GM10266 (cell line): ENCODE measurements at regions not wholly inside any gene's neighbourhood (a gene's known extent, or its start where the extent isn't known, plus 50 kb on each side); places are given as distances from the start of the nearest gene placed in this dataset.

Experiments used
- DNase-seq: peaks from one replicate; pipeline ENCODE4 v3.0.0; 2012; ENCODE audit errors: extremely low spot score
- CTCF ChIP-seq: IDR thresholded peaks from 2 replicates; pipeline ENCODE4 v1.5.1; 2012; ENCODE audit warnings: mild to moderate bottlenecking, low read depth; ENCODE audit not compliant: control insufficient read depth, insufficient read depth; ENCODE audit errors: missing control alignments

- TF ChIP-seq CTCF: no peak
- no peak for DNase-seq
These were observed 599.5 kb upstream of the ZNF804A start for GRCh38 chr2:183998797-183999190.

GRCh38 chr2:184004289-184004947 is 593.9 kb upstream of the ZNF804A start:
- DNase-seq: peak; percentile 21
- TF ChIP-seq CTCF: no peak

GRCh38 chr2:184004948-184005672 is 593.2 kb upstream of the ZNF804A start:
- no peak for DNase-seq
- TF ChIP-seq CTCF: no peak

- TF ChIP-seq CTCF: no peak
- no peak for DNase-seq
These were observed 591.3 kb upstream of the ZNF804A start for GRCh38 chr2:184006998-184007397.

- DNase-seq: no peak
- no peak for TF ChIP-seq CTCF
These were observed 571.4 kb upstream of the ZNF804A start for GRCh38 chr2:184026961-184027360.

GRCh38 chr2:184030245-184030644 is 568.1 kb upstream of the ZNF804A start:
- DNase-seq: no peak
- no peak for TF ChIP-seq CTCF

- no peak for TF ChIP-seq CTCF
- DNase-seq: no peak
These were observed 567.3 kb upstream of the ZNF804A start for GRCh38 chr2:184030989-184031388.
